ENCODE measurements at regions not wholly inside any gene's neighbourhood (a gene's known extent, or its start where the extent isn't known, plus 50 kb on each side); places are given as distances from the start of the nearest gene placed in this dataset.

GRCh38 chrX:69045616-69046345 is 119.5 kb downstream of the PJA1 start:
- WGBS, 5 donors: 68 to 93% (median 89%) methylated on average over 2 of the region's 2 CpGs
- intact Hi-C loops (cut with DNase I; ENCODE audit: low total_unique reads): no loop called here
- TF ChIP-seq POLR2A (IDR thresholded peaks at IDR 0.05): no peak
- TF ChIP-seq POLR2AphosphoS5 (IDR thresholded peaks at IDR 0.05): no peak
- TF ChIP-seq EP300 (IDR thresholded peaks at IDR 0.05): no peak
- TF ChIP-seq CTCF (IDR thresholded peaks at IDR 0.05): no peak
- DNase-seq: no peak
- peaks cover 0 to 14% (median 0%) of the 10 kb centered on the region in 3 donors for H3K27me3 ChIP-seq
- no peaks in the 10 kb centered on the region for H3K4me1 ChIP-seq
- H3K27ac ChIP-seq: no peak overlapping the region
- no peak overlapping the region for H3K4me3 ChIP-seq
- peaks cover 0 to 5% (median 0%) of the 10 kb centered on the region in 4 donors for H3K9me3 ChIP-seq
- H3K36me3 ChIP-seq: no peaks in the 10 kb centered on the region

GRCh38 chrX:69038816-69039215 is 126.4 kb downstream of the PJA1 start:
- Histone ChIP-seq H3K27me3 (no peaks in the 10 kb centered on the region), H3K27ac (no peak overlapping the region), H3K4me3 (no peak overlapping the region), H3K4me1 (no peaks in the 10 kb centered on the region), H3K9me3 (peaks cover 0 to 4% (median 0%) of the 10 kb centered on the region in 4 donors), H3K36me3 (no peaks in the 10 kb centered on the region)
- no peak for DNase-seq
- TF ChIP-seq POLR2AphosphoS5 (IDR thresholded peaks at IDR 0.05) (no peak), EP300 (IDR thresholded peaks at IDR 0.05) (no peak), CTCF (IDR thresholded peaks at IDR 0.05) (no peak), POLR2A (IDR thresholded peaks at IDR 0.05) (no peak)
- intact Hi-C loops (cut with DNase I; ENCODE audit: low total_unique reads): no loop called here
- 38 to 90% (median 58%) methylated on average over 1 of the region's 1 CpG for WGBS, 5 donors

GRCh38 chrX:69038188-69038587 is 127.1 kb downstream of the PJA1 start:
- no peak for DNase-seq
- Histone ChIP-seq H3K27me3 (no peaks in the 10 kb centered on the region), H3K27ac (no peak overlapping the region), H3K4me1 (no peaks in the 10 kb centered on the region), H3K4me3 (no peak overlapping the region), H3K9me3 (peaks cover 0 to 3% (median 0%) of the 10 kb centered on the region in 4 donors), H3K36me3 (no peaks in the 10 kb centered on the region)
- WGBS, 5 donors: 62 to 91% (median 81%) methylated on average over 6 of the region's 6 CpGs
- TF ChIP-seq POLR2AphosphoS5 (IDR thresholded peaks at IDR 0.05) (no peak), CTCF (IDR thresholded peaks at IDR 0.05) (no peak), POLR2A (IDR thresholded peaks at IDR 0.05) (no peak), EP300 (IDR thresholded peaks at IDR 0.05) (no peak)
- intact Hi-C loops (cut with DNase I; ENCODE audit: low total_unique reads): no loop called here

- Histone ChIP-seq H3K36me3 (no peaks in the 10 kb centered on the region), H3K27ac (no peak overlapping the region), H3K4me3 (no peak overlapping the region), H3K4me1 (no peaks in the 10 kb centered on the region), H3K9me3 (peaks cover 0 to 3% (median 0%) of the 10 kb centered on the region in 4 donors), H3K27me3 (no peaks in the 10 kb centered on the region)
- DNase-seq: no peak
- 77 to 98% (median 82%) methylated on average over 2 to 3 of the region's 3 CpGs for WGBS, 5 donors
- no peak for TF ChIP-seq EP300 (IDR thresholded peaks at IDR 0.05)
- TF ChIP-seq CTCF (IDR thresholded peaks at IDR 0.05): no peak
- no peak for TF ChIP-seq POLR2AphosphoS5 (IDR thresholded peaks at IDR 0.05)
- TF ChIP-seq POLR2A (IDR thresholded peaks at IDR 0.05): no peak
- intact Hi-C loops (cut with DNase I; ENCODE audit: low total_unique reads): no loop called here
These were observed 127.5 kb downstream of the PJA1 start for GRCh38 chrX:69037786-69038185.

All from stomach (tissue), 8 donors.